ENCODE measurements at regions not wholly inside any gene's neighbourhood (a gene's known extent, or its start where the extent isn't known, plus 50 kb on each side); places are given as distances from the start of the nearest gene placed in this dataset.

DNA sequence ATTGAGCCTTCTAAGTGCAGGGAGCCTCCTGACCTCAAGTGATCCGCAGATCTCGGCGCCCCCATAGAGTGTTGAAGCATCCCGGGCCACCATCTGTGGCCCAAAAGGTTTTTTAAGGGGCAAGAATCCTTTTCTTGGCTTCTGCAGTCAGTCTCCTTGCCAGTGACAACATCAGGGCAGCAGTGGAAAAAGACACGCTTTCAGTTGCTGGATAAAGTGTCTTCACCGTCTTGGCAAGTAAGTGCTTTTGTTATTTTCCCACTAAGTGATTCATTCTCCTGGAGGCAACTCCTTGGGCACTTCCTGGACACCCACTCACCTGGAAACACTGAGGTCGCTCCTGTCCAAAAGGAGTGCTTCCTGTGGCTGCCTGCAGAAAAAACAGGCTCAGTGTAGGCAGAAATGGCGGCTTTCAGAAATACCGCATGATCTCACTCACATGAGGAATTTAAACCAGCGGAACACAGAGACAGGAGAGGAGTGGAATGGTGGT lies 71.7 kb upstream of the ABHD2 start (continued):
- TF ChIP-seq, protein P1, sequence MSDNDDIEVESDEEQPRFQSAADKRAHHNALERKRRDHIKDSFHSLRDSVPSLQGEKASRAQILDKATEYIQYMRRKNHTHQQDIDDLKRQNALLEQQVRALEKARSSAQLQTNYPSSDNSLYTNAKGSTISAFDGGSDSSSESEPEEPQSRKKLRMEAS (IDR thresholded peaks at IDR 0.05): no peak
- TF ChIP-seq BACH1 (IDR thresholded peaks at IDR 0.05; ENCODE audit: low read length) (no peak), TEAD4 (IDR thresholded peaks at IDR 0.05; ENCODE audit: low read depth, low read length) (no peak), SP1 (IDR thresholded peaks at IDR 0.05; ENCODE audit: low read depth, low read length) (no peak)

Data from H1 (cell line).